Sigmoid colon (tissue), 4 donors: ENCODE measurements at regions not wholly inside any gene's neighbourhood (a gene's known extent, or its start where the extent isn't known, plus 50 kb on each side); places are given as distances from the start of the nearest gene placed in this dataset.

Experiments used
- CTCF ChIP-seq, 4 experiments: fragments of 450-650 bp in 3 of 4; fragments of 200-600 bp in 1 of 4; IDR thresholded peaks; one replicate each; pipeline ENCODE4 v1.5.1; 2016 to 2019; ENCODE audit warnings: antibody characterized with exemption in 4 of 4, mild to moderate bottlenecking in 3 of 4, moderate library complexity in 2 of 4
- EP300 ChIP-seq, 4 donors: sonication (generic); formaldehyde crosslinking; IDR thresholded peaks; one replicate each; pipeline ENCODE4 v1.6.1; 2017; ENCODE audit warnings: antibody characterized with exemption in 4 of 4
- POLR2A ChIP-seq, 2 donors: fragments of 450-650 bp; IDR thresholded peaks; one replicate each; pipeline ENCODE4 v1.6.1; 2016; ENCODE audit warnings: antibody characterized with exemption in 2 of 2, mild to moderate bottlenecking in 2 of 2, moderate library complexity in 2 of 2

- TF ChIP-seq CTCF (IDR thresholded peaks at IDR 0.05), result no peak
- no peak for TF ChIP-seq POLR2A (IDR thresholded peaks at IDR 0.05)
- TF ChIP-seq EP300 (IDR thresholded peaks at IDR 0.05), result no peak
These were observed 529.7 kb upstream of the BOD1L1 start for GRCh38 chr4:14157262-14157661.
